H1 (cell line): ENCODE measurements at regions not wholly inside any gene's neighbourhood (a gene's known extent, or its start where the extent isn't known, plus 50 kb on each side); places are given as distances from the start of the nearest gene placed in this dataset.

ENCODE experiments used
- CBX5 ChIP-seq: fragments of 300-800, 300-1000 bp; sonication (generic); IDR thresholded peaks from 2 replicates; pipeline ENCODE4 v1.7.1; 2016; ENCODE audit warnings: antibody characterized with exemption, low read length, low read depth
- CEBPB ChIP-seq: IDR thresholded peaks from 2 replicates; pipeline ENCODE4 v1.6.1; 2012; ENCODE audit warnings: low read depth, low read length
- CHD2 ChIP-seq: IDR thresholded peaks from 2 replicates; pipeline ENCODE4 v1.6.1; 2012; ENCODE audit warnings: low read length, improper control_type of control experiment
- EP300 ChIP-seq, 2 experiments: IDR thresholded peaks; 1 replicate in 1 of 2; 2 replicates in 1 of 2; pipeline ENCODE4 v1.6.1; 2011 to 2012; ENCODE audit warnings: low read depth in 2 of 2, low read length in 2 of 2, mild to moderate bottlenecking in 2 of 2, borderline replicate concordance in 1 of 2, inconsistent platforms in 1 of 2, moderate library complexity in 1 of 2
- NRF1 ChIP-seq: IDR thresholded peaks from 2 replicates; pipeline ENCODE4 v1.6.1; 2011; ENCODE audit warnings: mild to moderate bottlenecking, low read depth, low read length, improper control_type of control experiment
- RXRA ChIP-seq: IDR thresholded peaks from 2 replicates; pipeline ENCODE4 v1.6.1; 2011; ENCODE audit warnings: low read depth, mild to moderate bottlenecking, low read length, moderate library complexity; ENCODE audit not compliant: insufficient read depth
- SAP30 ChIP-seq: fragments of 300-600 bp; sonication (generic); IDR thresholded peaks from 2 replicates; pipeline ENCODE4 v1.7.1; 2012; ENCODE audit warnings: low read length, moderate library complexity, mild to moderate bottlenecking, inconsistent platforms; ENCODE audit not compliant: insufficient read depth, insufficient replicate concordance
- SP4 ChIP-seq: IDR thresholded peaks from 2 replicates; pipeline ENCODE4 v1.6.1; 2012; ENCODE audit warnings: low read length, inconsistent platforms
- SRF ChIP-seq: IDR thresholded peaks from 2 replicates; pipeline ENCODE4 v1.6.1; 2011; ENCODE audit warnings: mild to moderate bottlenecking, low read depth, low read length, moderate library complexity
- SUZ12 ChIP-seq: fragments of 200-600 bp; sonication (generic); IDR thresholded peaks from 2 replicates; pipeline ENCODE4 v1.6.1; 2012; ENCODE audit warnings: mild to moderate bottlenecking, inconsistent platforms, low read length, moderate library complexity, mixed read lengths
- TAF1 ChIP-seq: IDR thresholded peaks from 2 replicates; pipeline ENCODE4 v1.6.1; 2011; ENCODE audit warnings: mild to moderate bottlenecking, low read depth, low read length
- TF ChIP-seq, protein P1 (sequence below): fragments of 300-600 bp; sonication (generic); IDR thresholded peaks from 2 replicates; pipeline ENCODE4 v1.7.1; 2012; ENCODE audit warnings: low read length, moderate library complexity, mild to moderate bottlenecking, inconsistent platforms; ENCODE audit not compliant: insufficient replicate concordance

DNA sequence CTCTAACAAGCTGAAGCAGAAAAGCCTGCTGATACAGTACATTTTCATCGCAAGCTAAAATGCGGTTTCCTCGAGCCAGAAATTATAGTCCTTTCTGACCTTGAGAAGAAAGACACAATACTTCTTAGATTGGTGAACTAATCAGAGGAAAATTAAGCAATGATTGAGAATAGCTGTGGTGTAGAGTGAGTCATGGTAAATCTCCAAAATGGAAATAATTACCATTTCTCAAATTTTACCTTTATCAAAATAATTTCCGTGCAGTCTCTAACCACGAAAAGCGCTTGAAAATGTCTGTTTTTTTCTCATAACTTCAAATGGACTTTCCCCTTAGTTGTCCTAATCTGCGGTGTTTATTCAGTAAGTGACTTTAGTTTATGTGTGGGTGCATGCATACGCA is 190.2 kb downstream of the CPE start (continued):
- TF ChIP-seq, protein P1, sequence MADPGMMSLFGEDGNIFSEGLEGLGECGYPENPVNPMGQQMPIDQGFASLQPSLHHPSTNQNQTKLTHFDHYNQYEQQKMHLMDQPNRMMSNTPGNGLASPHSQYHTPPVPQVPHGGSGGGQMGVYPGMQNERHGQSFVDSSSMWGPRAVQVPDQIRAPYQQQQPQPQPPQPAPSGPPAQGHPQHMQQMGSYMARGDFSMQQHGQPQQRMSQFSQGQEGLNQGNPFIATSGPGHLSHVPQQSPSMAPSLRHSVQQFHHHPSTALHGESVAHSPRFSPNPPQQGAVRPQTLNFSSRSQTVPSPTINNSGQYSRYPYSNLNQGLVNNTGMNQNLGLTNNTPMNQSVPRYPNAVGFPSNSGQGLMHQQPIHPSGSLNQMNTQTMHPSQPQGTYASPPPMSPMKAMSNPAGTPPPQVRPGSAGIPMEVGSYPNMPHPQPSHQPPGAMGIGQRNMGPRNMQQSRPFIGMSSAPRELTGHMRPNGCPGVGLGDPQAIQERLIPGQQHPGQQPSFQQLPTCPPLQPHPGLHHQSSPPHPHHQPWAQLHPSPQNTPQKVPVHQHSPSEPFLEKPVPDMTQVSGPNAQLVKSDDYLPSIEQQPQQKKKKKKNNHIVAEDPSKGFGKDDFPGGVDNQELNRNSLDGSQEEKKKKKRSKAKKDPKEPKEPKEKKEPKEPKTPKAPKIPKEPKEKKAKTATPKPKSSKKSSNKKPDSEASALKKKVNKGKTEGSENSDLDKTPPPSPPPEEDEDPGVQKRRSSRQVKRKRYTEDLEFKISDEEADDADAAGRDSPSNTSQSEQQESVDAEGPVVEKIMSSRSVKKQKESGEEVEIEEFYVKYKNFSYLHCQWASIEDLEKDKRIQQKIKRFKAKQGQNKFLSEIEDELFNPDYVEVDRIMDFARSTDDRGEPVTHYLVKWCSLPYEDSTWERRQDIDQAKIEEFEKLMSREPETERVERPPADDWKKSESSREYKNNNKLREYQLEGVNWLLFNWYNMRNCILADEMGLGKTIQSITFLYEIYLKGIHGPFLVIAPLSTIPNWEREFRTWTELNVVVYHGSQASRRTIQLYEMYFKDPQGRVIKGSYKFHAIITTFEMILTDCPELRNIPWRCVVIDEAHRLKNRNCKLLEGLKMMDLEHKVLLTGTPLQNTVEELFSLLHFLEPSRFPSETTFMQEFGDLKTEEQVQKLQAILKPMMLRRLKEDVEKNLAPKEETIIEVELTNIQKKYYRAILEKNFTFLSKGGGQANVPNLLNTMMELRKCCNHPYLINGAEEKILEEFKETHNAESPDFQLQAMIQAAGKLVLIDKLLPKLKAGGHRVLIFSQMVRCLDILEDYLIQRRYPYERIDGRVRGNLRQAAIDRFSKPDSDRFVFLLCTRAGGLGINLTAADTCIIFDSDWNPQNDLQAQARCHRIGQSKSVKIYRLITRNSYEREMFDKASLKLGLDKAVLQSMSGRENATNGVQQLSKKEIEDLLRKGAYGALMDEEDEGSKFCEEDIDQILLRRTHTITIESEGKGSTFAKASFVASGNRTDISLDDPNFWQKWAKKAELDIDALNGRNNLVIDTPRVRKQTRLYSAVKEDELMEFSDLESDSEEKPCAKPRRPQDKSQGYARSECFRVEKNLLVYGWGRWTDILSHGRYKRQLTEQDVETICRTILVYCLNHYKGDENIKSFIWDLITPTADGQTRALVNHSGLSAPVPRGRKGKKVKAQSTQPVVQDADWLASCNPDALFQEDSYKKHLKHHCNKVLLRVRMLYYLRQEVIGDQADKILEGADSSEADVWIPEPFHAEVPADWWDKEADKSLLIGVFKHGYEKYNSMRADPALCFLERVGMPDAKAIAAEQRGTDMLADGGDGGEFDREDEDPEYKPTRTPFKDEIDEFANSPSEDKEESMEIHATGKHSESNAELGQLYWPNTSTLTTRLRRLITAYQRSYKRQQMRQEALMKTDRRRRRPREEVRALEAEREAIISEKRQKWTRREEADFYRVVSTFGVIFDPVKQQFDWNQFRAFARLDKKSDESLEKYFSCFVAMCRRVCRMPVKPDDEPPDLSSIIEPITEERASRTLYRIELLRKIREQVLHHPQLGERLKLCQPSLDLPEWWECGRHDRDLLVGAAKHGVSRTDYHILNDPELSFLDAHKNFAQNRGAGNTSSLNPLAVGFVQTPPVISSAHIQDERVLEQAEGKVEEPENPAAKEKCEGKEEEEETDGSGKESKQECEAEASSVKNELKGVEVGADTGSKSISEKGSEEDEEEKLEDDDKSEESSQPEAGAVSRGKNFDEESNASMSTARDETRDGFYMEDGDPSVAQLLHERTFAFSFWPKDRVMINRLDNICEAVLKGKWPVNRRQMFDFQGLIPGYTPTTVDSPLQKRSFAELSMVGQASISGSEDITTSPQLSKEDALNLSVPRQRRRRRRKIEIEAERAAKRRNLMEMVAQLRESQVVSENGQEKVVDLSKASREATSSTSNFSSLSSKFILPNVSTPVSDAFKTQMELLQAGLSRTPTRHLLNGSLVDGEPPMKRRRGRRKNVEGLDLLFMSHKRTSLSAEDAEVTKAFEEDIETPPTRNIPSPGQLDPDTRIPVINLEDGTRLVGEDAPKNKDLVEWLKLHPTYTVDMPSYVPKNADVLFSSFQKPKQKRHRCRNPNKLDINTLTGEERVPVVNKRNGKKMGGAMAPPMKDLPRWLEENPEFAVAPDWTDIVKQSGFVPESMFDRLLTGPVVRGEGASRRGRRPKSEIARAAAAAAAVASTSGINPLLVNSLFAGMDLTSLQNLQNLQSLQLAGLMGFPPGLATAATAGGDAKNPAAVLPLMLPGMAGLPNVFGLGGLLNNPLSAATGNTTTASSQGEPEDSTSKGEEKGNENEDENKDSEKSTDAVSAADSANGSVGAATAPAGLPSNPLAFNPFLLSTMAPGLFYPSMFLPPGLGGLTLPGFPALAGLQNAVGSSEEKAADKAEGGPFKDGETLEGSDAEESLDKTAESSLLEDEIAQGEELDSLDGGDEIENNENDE: no peak
- no peak for TF ChIP-seq RXRA
- TF ChIP-seq SUZ12: no peak
- no peak for TF ChIP-seq SP4
- no peak for TF ChIP-seq TAF1
- TF ChIP-seq CBX5: no peak
- TF ChIP-seq SAP30: no peak
- TF ChIP-seq EP300 (IDR thresholded peaks at IDR 0.05; ENCODE audit: borderline replicate concordance in 1 of 2, low read depth in 2 of 2, low read length in 2 of 2): no peak
- TF ChIP-seq NRF1: no peak
- TF ChIP-seq CEBPB: no peak
- no peak for TF ChIP-seq SRF
- TF ChIP-seq CHD2: no peak
